ENCODE measurements at regions not wholly inside any gene's neighbourhood (a gene's known extent, or its start where the extent isn't known, plus 50 kb on each side); places are given as distances from the start of the nearest gene placed in this dataset.

- no peak for TF ChIP-seq BRCA1 (IDR thresholded peaks at IDR 0.05)
- no peak for TF ChIP-seq BRCA1 (CRISPR knock-in tag; IDR thresholded peaks at IDR 0.05)
- TF ChIP-seq MTA3 (IDR thresholded peaks at IDR 0.05; ENCODE audit: borderline replicate concordance): no peak
- TF ChIP-seq ZNF311 (CRISPR knock-in tag; IDR thresholded peaks at IDR 0.05): no peak
- TF ChIP-seq ZNF407 (IDR thresholded peaks at IDR 0.05; ENCODE audit: low read depth): no peak
- TF ChIP-seq SIX5 (IDR thresholded peaks at IDR 0.05; ENCODE audit: borderline replicate concordance in 1 of 2, insufficient read depth in 1 of 2, low read depth in 1 of 2, low read length in 2 of 2): no peak
- TF ChIP-seq ZBTB43 (CRISPR knock-in tag; IDR thresholded peaks at IDR 0.05): no peak
- TF ChIP-seq YY1 (IDR thresholded peaks at IDR 0.05; ENCODE audit: borderline replicate concordance in 1 of 3, control insufficient read depth in 1 of 3, extremely low read depth in 1 of 3, insufficient read depth in 3 of 3, insufficient read length in 1 of 3, insufficient replicate concordance in 2 of 3, low read depth in 1 of 3, low read length in 2 of 3): no peak
- TF ChIP-seq JUND (IDR thresholded peaks at IDR 0.05; ENCODE audit: borderline replicate concordance, low read depth, low read length): no peak
- no peak for TF ChIP-seq JUND (tag; IDR thresholded peaks at IDR 0.05; ENCODE audit: borderline replicate concordance, low read depth, low read length)
- TF ChIP-seq RREB1 (CRISPR knock-in tag; IDR thresholded peaks at IDR 0.05): no peak
- no peak for TF ChIP-seq TCF7 (IDR thresholded peaks at IDR 0.05; ENCODE audit: borderline replicate concordance)
Observed at GRCh38 chr6:111973118-111973761, 80.7 kb upstream of the CCN6 start.

Data from K562 (cell line).